ENCODE measurements at regions not wholly inside any gene's neighbourhood (a gene's known extent, or its start where the extent isn't known, plus 50 kb on each side); places are given as distances from the start of the nearest gene placed in this dataset.

DNA sequence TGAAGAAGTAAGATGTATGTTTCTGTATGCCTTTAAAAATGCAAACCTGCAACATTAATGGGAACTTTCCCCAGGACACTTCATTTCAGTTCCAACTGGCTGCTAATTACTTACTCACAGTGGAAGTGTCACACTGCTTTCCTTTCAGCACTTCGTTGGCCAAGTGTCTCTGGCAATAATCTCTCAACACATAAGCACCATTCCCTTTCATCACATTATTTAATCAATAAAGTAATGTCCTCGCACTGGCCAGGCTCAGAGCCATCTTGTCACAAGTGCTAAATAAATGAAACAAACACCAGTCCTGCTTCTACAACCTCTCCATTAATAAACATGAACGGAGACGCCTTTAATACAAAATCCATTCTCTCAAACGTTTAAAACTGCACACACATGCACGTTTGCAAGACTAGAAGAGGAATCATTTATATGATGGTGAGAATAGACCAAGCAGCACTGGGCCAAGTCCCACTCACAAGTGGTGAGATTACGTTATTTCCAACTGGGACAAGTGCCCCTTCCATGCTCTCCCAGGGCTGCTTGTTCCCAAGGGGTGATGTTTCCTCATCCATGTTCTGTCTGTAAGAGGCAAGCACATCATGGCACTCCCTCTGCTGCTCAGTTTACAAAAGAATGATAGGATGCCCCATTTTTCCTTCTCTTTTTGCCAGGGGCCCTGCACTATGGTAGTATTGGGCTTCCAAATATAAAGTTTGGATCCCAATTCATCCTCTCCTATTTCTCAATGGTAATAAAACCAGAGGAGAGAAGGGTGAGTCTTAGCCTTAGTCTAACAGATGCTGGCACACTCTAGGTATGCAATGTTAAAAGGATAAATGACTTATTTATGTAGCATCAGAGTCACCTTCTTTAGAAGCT, 56.8 kb upstream of the ETAA1 start:
- DNase-seq (ENCODE audit: low spot score): no peak

DNA sequence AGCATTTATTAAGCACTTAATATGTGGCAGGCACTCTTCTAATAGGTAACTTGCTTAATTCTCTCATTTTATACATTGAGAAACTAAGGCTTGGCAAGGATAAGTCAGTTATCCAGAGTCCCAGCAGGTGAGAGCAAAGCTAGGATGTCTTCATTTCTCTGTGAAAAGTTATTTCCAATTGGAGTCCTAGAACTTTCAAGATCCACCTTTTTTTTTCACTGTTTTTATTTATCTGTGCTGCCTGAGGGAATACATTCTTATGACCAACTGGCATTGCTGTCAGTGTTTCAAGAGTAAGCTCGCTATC, 56.2 kb upstream of the ETAA1 start:
- no peak for DNase-seq (ENCODE audit: low spot score)

DNA sequence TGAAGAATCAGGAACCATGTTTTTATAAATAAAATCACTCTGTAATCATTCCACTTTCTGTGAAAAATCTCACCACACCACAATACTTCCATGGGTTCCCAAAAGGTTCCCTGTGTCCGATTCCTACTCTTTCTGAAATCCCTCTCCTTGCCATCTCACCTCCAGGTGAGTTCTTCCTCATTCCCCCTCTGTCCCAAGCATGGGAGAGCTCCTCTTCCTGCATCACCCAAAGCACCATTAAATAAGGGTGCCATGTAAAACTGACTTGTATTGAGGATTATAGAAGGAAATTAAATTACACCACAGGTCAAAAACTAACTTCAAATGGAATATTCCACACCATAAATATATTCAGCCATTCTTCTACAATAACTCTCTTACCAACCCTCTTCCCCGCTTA, 55.8 kb upstream of the ETAA1 start:
- no peak for DNase-seq (ENCODE audit: low spot score)

DNA sequence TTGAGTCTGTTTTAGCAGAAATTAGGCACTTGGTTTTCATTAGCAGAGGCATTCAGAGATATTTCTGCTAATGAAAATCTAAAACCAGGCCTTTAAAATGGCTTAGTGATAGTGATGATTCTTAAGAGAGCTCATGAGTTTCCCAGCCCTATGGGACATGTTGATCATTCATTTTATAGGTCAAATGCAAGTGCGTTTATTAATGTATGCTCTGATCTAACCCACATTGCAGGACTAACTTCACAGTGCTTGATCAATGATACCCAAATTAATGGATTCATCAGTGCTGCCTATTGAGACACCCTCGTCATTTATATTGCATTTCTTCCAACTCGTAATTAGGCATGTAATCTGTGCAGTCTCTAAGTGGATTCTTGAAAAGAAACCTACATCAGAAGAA, 54.7 kb upstream of the ETAA1 start:
- no peak for DNase-seq (ENCODE audit: low spot score)

DNA sequence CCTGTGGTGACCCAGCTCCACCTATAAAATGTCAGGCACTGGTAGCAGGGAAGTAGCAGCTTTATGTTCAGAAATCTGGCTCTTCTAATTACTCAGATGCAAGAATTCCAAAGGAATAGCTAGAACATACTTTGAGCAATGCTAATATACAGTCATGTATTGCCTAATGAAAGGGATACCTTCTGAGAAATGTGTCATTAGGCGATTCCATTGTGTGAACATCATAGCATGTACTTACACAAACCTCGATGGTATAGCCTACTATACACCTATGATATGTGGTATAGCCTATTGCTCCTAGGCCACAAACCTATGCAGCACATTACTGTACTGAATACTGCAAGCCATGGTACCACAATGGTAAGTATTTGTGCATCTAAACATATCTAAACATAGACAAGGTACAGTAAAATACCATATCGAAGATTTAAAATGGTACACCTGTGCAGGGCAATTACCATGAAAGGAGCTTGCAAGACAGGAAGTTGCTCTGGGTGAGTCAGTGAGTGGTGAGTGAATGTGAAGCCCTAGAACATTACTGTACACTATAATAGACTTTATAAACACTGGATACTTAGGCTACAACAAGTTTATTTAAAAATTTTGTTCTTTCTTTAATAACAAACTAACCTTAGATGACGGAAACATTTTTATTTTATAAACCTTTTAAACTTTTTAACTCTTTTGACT, 50.3 kb upstream of the ETAA1 start:
- DNase-seq (ENCODE audit: low spot score): peak; percentile 8

Measured in AG08396 (cell line).